ENCODE measurements at regions not wholly inside any gene's neighbourhood (a gene's known extent, or its start where the extent isn't known, plus 50 kb on each side); places are given as distances from the start of the nearest gene placed in this dataset.

GRCh38 chr15:95444860-95445259 is 885.6 kb upstream of the NR2F2 start:
- H3K27ac ChIP-seq, result peak overlapping the region in 1 of 2 donors; percentile 77
- DNase-seq, result no peak
- intact Hi-C loops (cut with DNase I; ENCODE audit: low total_unique reads), result no loop called here
- H3K4me1 ChIP-seq, result peaks cover 0 to 43% (median 14%) of the 10 kb centered on the region in 4 donors
- H3K9me3 ChIP-seq, result no peaks in the 10 kb centered on the region
- no peaks in the 10 kb centered on the region for H3K36me3 ChIP-seq
- TF ChIP-seq CTCF (IDR thresholded peaks at IDR 0.05), result no peak
- H3K4me3 ChIP-seq, result no peak overlapping the region
- no peaks in the 10 kb centered on the region for H3K27me3 ChIP-seq

GRCh38 chr15:95446854-95447253 is 883.6 kb upstream of the NR2F2 start:
- intact Hi-C loops (cut with DNase I; ENCODE audit: low total_unique reads), result no loop called here
- Histone ChIP-seq H3K4me1 (peaks cover 0 to 23% (median 6%) of the 10 kb centered on the region in 4 donors), H3K4me3 (no peak overlapping the region), H3K36me3 (no peaks in the 10 kb centered on the region), H3K27ac (no peak overlapping the region), H3K27me3 (no peaks in the 10 kb centered on the region), H3K9me3 (no peaks in the 10 kb centered on the region)
- TF ChIP-seq CTCF (IDR thresholded peaks at IDR 0.05), result no peak
- no peak for DNase-seq

GRCh38 chr15:95447486-95447885 is 883.0 kb upstream of the NR2F2 start:
- H3K4me1 ChIP-seq, result peaks cover 0 to 16% (median 4%) of the 10 kb centered on the region in 4 donors
- H3K36me3 ChIP-seq, result no peaks in the 10 kb centered on the region
- H3K9me3 ChIP-seq, result no peaks in the 10 kb centered on the region
- intact Hi-C loops (cut with DNase I; ENCODE audit: low total_unique reads), result no loop called here
- H3K27me3 ChIP-seq, result no peaks in the 10 kb centered on the region
- DNase-seq, result no peak
- no peak overlapping the region for H3K27ac ChIP-seq
- no peak overlapping the region for H3K4me3 ChIP-seq
- TF ChIP-seq CTCF (IDR thresholded peaks at IDR 0.05), result no peak

- intact Hi-C loops (cut with DNase I; ENCODE audit: low total_unique reads), result no loop called here
- TF ChIP-seq CTCF (IDR thresholded peaks at IDR 0.05), result no peak
- Histone ChIP-seq H3K36me3 (no peaks in the 10 kb centered on the region), H3K27ac (no peak overlapping the region), H3K27me3 (no peaks in the 10 kb centered on the region), H3K4me3 (no peak overlapping the region), H3K4me1 (peaks cover 0 to 4% (median 0%) of the 10 kb centered on the region in 4 donors), H3K9me3 (no peaks in the 10 kb centered on the region)
- DNase-seq, result no peak
These were observed 881.8 kb upstream of the NR2F2 start for GRCh38 chr15:95448531-95449229.

- no peak for DNase-seq
- intact Hi-C loops (cut with DNase I; ENCODE audit: low total_unique reads), result no loop called here
These were observed 881.3 kb upstream of the NR2F2 start for GRCh38 chr15:95449230-95449628.

More at GRCh38 chr15:95449230-95449628, 881.3 kb upstream of the NR2F2 start:
- Histone ChIP-seq H3K27me3 (no peaks in the 10 kb centered on the region), H3K9me3 (no peaks in the 10 kb centered on the region), H3K4me3 (no peak overlapping the region), H3K36me3 (no peaks in the 10 kb centered on the region), H3K27ac (no peak overlapping the region), H3K4me1 (peaks cover 0 to 4% (median 0%) of the 10 kb centered on the region in 4 donors)
- TF ChIP-seq CTCF (IDR thresholded peaks at IDR 0.05), result no peak
